H9 (cell line): ENCODE measurements at regions not wholly inside any gene's neighbourhood (a gene's known extent, or its start where the extent isn't known, plus 50 kb on each side); places are given as distances from the start of the nearest gene placed in this dataset.

ENCODE experiments used
- DNase-seq: peaks from one replicate; pipeline ENCODE4 v3.0.0-alpha.2; 2017
- H2AFZ ChIP-seq: one replicate; pipeline ENCODE4 v1.6.1; 2013; ENCODE audit warnings: mild to moderate bottlenecking, low read length, control low read depth, moderate library complexity
- H2AK5ac ChIP-seq: 2 replicates; pipeline ENCODE4 v1.6.1; 2013; ENCODE audit warnings: low read length, control low read depth, mixed read lengths; ENCODE audit not compliant: insufficient read length
- H2BK120ac ChIP-seq: one replicate; pipeline ENCODE4 v1.6.1; 2013; ENCODE audit warnings: low read depth, mild to moderate bottlenecking, low read length, control low read depth, inconsistent platforms; ENCODE audit not compliant: poor library complexity, severe bottlenecking
- H2BK12ac ChIP-seq: 2 replicates; pipeline ENCODE4 v1.6.1; 2013; ENCODE audit warnings: low read length, control low read depth, mixed read lengths, low read depth; ENCODE audit not compliant: insufficient read length
- H2BK15ac ChIP-seq: 2 replicates; pipeline ENCODE4 v1.6.1; 2013; ENCODE audit warnings: low read depth, low read length, control low read depth
- H2BK20ac ChIP-seq: one replicate; pipeline ENCODE4 v1.6.1; 2013; ENCODE audit warnings: low read depth, mild to moderate bottlenecking, low read length, control low read depth, inconsistent platforms; ENCODE audit not compliant: poor library complexity, severe bottlenecking
- H2BK5ac ChIP-seq: 2 replicates; pipeline ENCODE4 v1.6.1; 2013; ENCODE audit warnings: low read length, control low read depth, mixed read lengths; ENCODE audit not compliant: insufficient read length
- H3K14ac ChIP-seq: 2 replicates; pipeline ENCODE4 v1.6.1; 2013; ENCODE audit warnings: low read length, control low read depth; ENCODE audit not compliant: insufficient read depth
- H3K18ac ChIP-seq: 2 replicates; pipeline ENCODE4 v1.6.1; 2013; ENCODE audit warnings: low read depth, mild to moderate bottlenecking, mixed read lengths, low read length, control low read depth; ENCODE audit not compliant: insufficient read length
- H3K23ac ChIP-seq: 2 replicates; pipeline ENCODE4 v1.6.1; 2013; ENCODE audit warnings: low read length, control low read depth, mixed read lengths, low read depth; ENCODE audit not compliant: insufficient read length
- H3K23me2 ChIP-seq: 2 replicates; pipeline ENCODE4 v1.6.1; 2013; ENCODE audit warnings: low read depth, mild to moderate bottlenecking, mixed read lengths, low read length, control low read depth; ENCODE audit not compliant: insufficient read length, poor library complexity, severe bottlenecking
- H3K27ac ChIP-seq: 2 replicates; pipeline ENCODE4 v1.5.1; 2013; ENCODE audit warnings: low read length, control low read depth, mixed read lengths, low read depth; ENCODE audit not compliant: insufficient read length
- H3K27me3 ChIP-seq: 2 replicates; pipeline ENCODE4 v1.6.1; 2013; ENCODE audit warnings: low read length, control low read depth, inconsistent platforms; ENCODE audit not compliant: insufficient read depth
- H3K4ac ChIP-seq: 2 replicates; pipeline ENCODE4 v1.6.1; 2013; ENCODE audit warnings: low read depth, mild to moderate bottlenecking, control low read depth, inconsistent platforms, low read length, moderate library complexity
- H3K4me1 ChIP-seq: 2 replicates; pipeline ENCODE4 v1.6.1; 2013; ENCODE audit warnings: low read length, control low read depth, inconsistent platforms; ENCODE audit not compliant: insufficient read depth
- H3K4me2 ChIP-seq: 2 replicates; pipeline ENCODE4 v1.6.1; 2013; ENCODE audit warnings: low read length, control low read depth, mixed read lengths; ENCODE audit not compliant: insufficient read length, insufficient read depth
- H3K56ac ChIP-seq: 2 replicates; pipeline ENCODE4 v1.6.1; 2013; ENCODE audit warnings: low read depth, mild to moderate bottlenecking, mixed read lengths, low read length, control low read depth; ENCODE audit not compliant: insufficient read length
- H3K79me1 ChIP-seq: 2 replicates; pipeline ENCODE4 v1.6.1; 2013; ENCODE audit warnings: low read depth, mild to moderate bottlenecking, moderate library complexity, low read length, control low read depth, inconsistent platforms; ENCODE audit not compliant: insufficient read depth, poor library complexity, severe bottlenecking
- H3K79me2 ChIP-seq: 2 replicates; pipeline ENCODE4 v1.6.1; 2013; ENCODE audit warnings: low read length, control low read depth, inconsistent platforms; ENCODE audit not compliant: insufficient read depth
- H3K9ac ChIP-seq: 2 replicates; pipeline ENCODE4 v1.6.1; 2013; ENCODE audit warnings: low read length, control low read depth, mixed read lengths; ENCODE audit not compliant: insufficient read length; ENCODE audit errors: extremely low read depth
- H3K9me3 ChIP-seq: one replicate; pipeline ENCODE4 v1.6.1; 2013; ENCODE audit warnings: low read depth, low read length, inconsistent platforms; ENCODE audit not compliant: control insufficient read depth
- H3T11ph ChIP-seq: one replicate; pipeline ENCODE4 v1.6.1; 2013; ENCODE audit warnings: mild to moderate bottlenecking, low read length, control low read depth, inconsistent platforms
- H4K20me1 ChIP-seq: one replicate; pipeline ENCODE4 v1.6.1; 2013; ENCODE audit not compliant: control insufficient read depth, insufficient read length, insufficient read depth
- H4K5ac ChIP-seq: 2 replicates; pipeline ENCODE4 v1.6.1; 2013; ENCODE audit warnings: low read depth, mild to moderate bottlenecking, mixed read lengths, low read length, control low read depth; ENCODE audit not compliant: insufficient read length
- H4K8ac ChIP-seq: replicated peaks from 2 replicates; pipeline ENCODE4 v1.6.1; 2013; ENCODE audit warnings: low read length, control low read depth, mixed read lengths, low read depth; ENCODE audit not compliant: insufficient read length
- H4K91ac ChIP-seq: 2 replicates; pipeline ENCODE4 v1.6.1; 2013; ENCODE audit warnings: low read depth, mild to moderate bottlenecking, moderate library complexity, mixed read lengths, low read length, control low read depth; ENCODE audit not compliant: insufficient read length
- H3K27ac Mint-ChIP-seq, 3 experiments: 2 replicates in 2 of 3; 3 replicates in 1 of 3; pipeline ENCODE4 v1.8.0; 2020 to 2021; ENCODE audit warnings: mixed read lengths in 3 of 3, mild to moderate bottlenecking in 1 of 3, moderate library complexity in 1 of 3
- H3K27me3 Mint-ChIP-seq: 2 replicates; pipeline ENCODE4 v1.8.0; 2021; ENCODE audit warnings: low read depth, mild to moderate bottlenecking, moderate library complexity, mixed read lengths
- H3K36me3 Mint-ChIP-seq, 3 experiments: 2 replicates in 2 of 3; 3 replicates in 1 of 3; pipeline ENCODE4 v1.8.0; 2020 to 2021; ENCODE audit warnings: low read depth in 3 of 3, mixed read lengths in 3 of 3; ENCODE audit not compliant: insufficient read depth in 1 of 3
- H3K4me1 Mint-ChIP-seq, 2 experiments: 2 replicates each; pipeline ENCODE4 v1.8.0; 2020; ENCODE audit warnings: mixed read lengths in 2 of 2
- H3K4me3 Mint-ChIP-seq, 2 experiments: 2 replicates in 1 of 2; 3 replicates in 1 of 2; pipeline ENCODE4 v1.8.0; 2020 to 2021; ENCODE audit warnings: mild to moderate bottlenecking in 2 of 2, mixed read lengths in 2 of 2, moderate library complexity in 1 of 2
- H3K9me3 Mint-ChIP-seq, 2 experiments: 2 replicates in 1 of 2; 3 replicates in 1 of 2; pipeline ENCODE4 v1.8.0; 2020; ENCODE audit warnings: mild to moderate bottlenecking in 2 of 2, mixed read lengths in 2 of 2, moderate library complexity in 1 of 2
- CTCF ChIP-seq: fragments of 200-600 bp; sonication (generic); conservative IDR thresholded peaks from 3 replicates; pipeline ENCODE4 v1.8.0; 2021; ENCODE audit warnings: antibody characterized with exemption, mild to moderate bottlenecking
- WGBS: extraction: QIAGEN DNeasy Blood & Tissue Kit; methylation state at CpG from one replicate; pipeline ENCODE4 v1.1.7; 2013; ENCODE audit warnings: missing lambda C conversion rate, low lambda C conversion rate, mixed read lengths; ENCODE audit not compliant: insufficient read length; ENCODE audit errors: extremely low coverage; 5-methylcytosine and 5-hydroxymethylcytosine counted together

DNA sequence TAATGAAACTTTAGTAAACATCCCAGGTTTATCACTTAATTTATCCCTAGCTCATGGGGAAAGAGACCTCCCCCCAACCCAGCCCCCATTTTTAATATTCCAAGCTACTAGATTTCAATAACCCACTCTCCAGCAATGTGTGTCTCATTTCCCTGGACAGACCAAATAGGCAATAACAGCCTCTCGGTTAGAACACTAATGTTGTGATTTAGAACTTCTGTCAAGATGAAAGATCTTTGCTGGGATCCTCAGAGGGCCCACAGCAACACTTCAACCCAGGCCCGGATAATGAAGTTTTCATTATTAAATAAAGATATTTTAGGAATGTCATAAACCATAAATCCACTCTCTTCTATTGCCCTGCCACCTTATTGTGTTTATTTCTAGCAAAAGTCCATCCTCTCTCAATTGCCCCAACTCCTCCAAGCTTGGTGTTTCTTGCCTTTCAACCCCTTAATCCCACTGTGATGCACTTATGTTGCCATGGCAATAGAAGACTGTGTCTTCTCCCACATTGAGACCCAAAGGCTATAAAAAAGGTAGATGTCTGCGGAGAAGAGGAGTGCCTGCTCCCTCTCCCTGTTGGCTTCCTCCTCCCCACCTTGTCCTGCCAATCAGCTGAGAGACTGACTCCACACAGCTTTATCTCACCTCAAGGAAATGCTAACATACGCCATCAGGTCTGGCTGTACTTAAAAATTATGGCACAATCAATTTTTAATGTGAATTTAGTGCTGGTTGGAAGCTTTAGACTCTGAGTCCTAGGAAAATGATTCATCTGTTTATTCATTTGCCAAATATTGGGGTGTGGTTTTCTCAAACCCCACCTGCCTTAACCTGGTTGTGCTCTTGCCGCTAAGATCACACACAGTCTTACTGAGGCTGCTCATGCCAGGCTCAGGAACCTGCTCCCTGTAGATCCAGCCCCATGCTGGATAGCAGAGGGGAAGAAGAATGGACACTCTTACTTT, 258.3 kb upstream of the CAMK1G start:
- no peaks in the 10 kb centered on the region for H4K20me1 ChIP-seq
- Mint-ChIP-seq H3K4me3 (no peak overlapping the region), H3K36me3 (peaks cover 0 to 3% (median 0%) of the 10 kb centered on the region in 3 experiments; a peak in 1 of 7 replicates), H3K27ac (no peak overlapping the region), H3K4me1 (peaks cover 2 to 20% of the 10 kb centered on the region in 2 experiments; a peak in 3 of 4 replicates), H3K27me3 (no peaks in the 10 kb centered on the region), H3K9me3 (peaks cover 0 to 2% of the 10 kb centered on the region in 2 experiments; a peak in 2 of 5 replicates)
- H3K4me2 ChIP-seq, result no peak overlapping the region
- H2AK5ac ChIP-seq, result no peak overlapping the region
- no peak overlapping the region for H2BK5ac ChIP-seq
- no peak for TF ChIP-seq CTCF
- H3K79me2 ChIP-seq, result no peaks in the 10 kb centered on the region
- H2BK120ac ChIP-seq, result no peak overlapping the region
- H3K9ac ChIP-seq, result no peak overlapping the region
- H3K79me1 ChIP-seq, result no peaks in the 10 kb centered on the region
- no peaks in the 10 kb centered on the region for H3K9me3 ChIP-seq
- no peak overlapping the region for H4K5ac ChIP-seq
- no peak overlapping the region for H3K14ac ChIP-seq
- no peak overlapping the region for H2BK20ac ChIP-seq
- no peak overlapping the region for H3K27ac ChIP-seq
- no peaks in the 10 kb centered on the region for H3K27me3 ChIP-seq
- H3K56ac ChIP-seq, result no peak overlapping the region
- H3K4ac ChIP-seq, result no peak overlapping the region
- H4K8ac ChIP-seq, result no peak overlapping the region
- no peak overlapping the region for H2BK15ac ChIP-seq
- H2AFZ ChIP-seq, result no peak overlapping the region
- no peak overlapping the region for H3T11ph ChIP-seq
- DNase-seq, result no peak
- H2BK12ac ChIP-seq, result no peak overlapping the region
- H4K91ac ChIP-seq, result no peak overlapping the region
- no peak overlapping the region for H3K18ac ChIP-seq
- no peak overlapping the region for H3K23ac ChIP-seq
- WGBS, result no CpG with 5 or more reads among the region's 5 CpGs
- H3K23me2 ChIP-seq, result no peaks in the 10 kb centered on the region
- no peaks in the 10 kb centered on the region for H3K4me1 ChIP-seq
